Panc1 (cell line): ENCODE measurements at regions not wholly inside any gene's neighbourhood (a gene's known extent, or its start where the extent isn't known, plus 50 kb on each side); places are given as distances from the start of the nearest gene placed in this dataset.

Source experiments
- ATAC-seq: fragments of 200-7000 bp; cut with Tn5 transposase; 2 replicates; pipeline ENCODE4 v1.9.1; 2020; ENCODE audit warnings: mild to moderate bottlenecking, moderate library complexity
- BruUV-seq: library from RNA; stranded (reverse); fragments of 400-500 nt; replicated peaks from 2 replicates; lab custom pipeline; 2021; lab: Mats Ljungman, UMichigan
- CTCF ChIA-PET: fragments of 300-600 bp; sonication (Branson Sonifier 250); formaldehyde crosslinking; loops from one replicate; lab custom pipeline; 2022; ENCODE audit warnings: antibody characterized with exemption; lab: Charles Lee
- POLR2A ChIA-PET: fragments of 300-600 bp; sonication (Branson Sonifier 250); formaldehyde crosslinking; loops from one replicate; lab custom pipeline; 2022; ENCODE audit warnings: antibody characterized with exemption; lab: Charles Lee
- DNase-seq: peaks from one replicate; pipeline ENCODE4 v3.0.0-alpha.2; 2010; ENCODE audit warnings: low read depth, low spot score
- H3K27ac ChIP-seq: 2 replicates; pipeline ENCODE4 v1.5.1; 2011; ENCODE audit warnings: mild to moderate bottlenecking, low read length, inconsistent platforms
- H3K27me3 ChIP-seq: fragments of 200-500 bp; sonication (Bioruptor generic); 2 replicates; pipeline ENCODE4 v1.6.0; 2014; ENCODE audit warnings: low read length, inconsistent platforms; ENCODE audit not compliant: control insufficient read depth, insufficient read depth
- H3K36me3 ChIP-seq: fragments of 200-500 bp; sonication (Bioruptor generic); 2 replicates; pipeline ENCODE4 v1.5.1; 2014; ENCODE audit warnings: inconsistent platforms, mild to moderate bottlenecking, low read length, moderate library complexity; ENCODE audit not compliant: control insufficient read depth, insufficient read depth
- H3K4me1 ChIP-seq: 2 replicates; pipeline ENCODE4 v1.5.1; 2011; ENCODE audit warnings: inconsistent platforms, mild to moderate bottlenecking, low read length, moderate library complexity; ENCODE audit not compliant: control insufficient read depth, insufficient read depth
- H3K4me3 ChIP-seq, 2 experiments: 2 replicates each; pipeline ENCODE4 v1.5.1; 2011 to 2012; ENCODE audit warnings: low read depth in 2 of 2, low read length in 2 of 2, mild to moderate bottlenecking in 2 of 2, inconsistent platforms in 1 of 2, moderate library complexity in 1 of 2
- H3K9me3 ChIP-seq: fragments of 200-500 bp; sonication (Bioruptor generic); 2 replicates; pipeline ENCODE4 v1.5.1; 2014; ENCODE audit warnings: low read depth, mild to moderate bottlenecking, inconsistent platforms, low read length, moderate library complexity; ENCODE audit not compliant: control insufficient read depth, insufficient read depth
- POLR2AphosphoS5 ChIP-seq: IDR thresholded peaks from 2 replicates; pipeline ENCODE4 v1.6.1; 2012; ENCODE audit warnings: mild to moderate bottlenecking, low read depth, low read length, moderate library complexity
- REST ChIP-seq, 2 experiments: IDR thresholded peaks; 2 replicates each; pipeline ENCODE4 v1.6.1; 2011 to 2012; ENCODE audit warnings: low read depth in 2 of 2, control low read depth in 1 of 2, low read length in 1 of 2, mild to moderate bottlenecking in 1 of 2, moderate library complexity in 1 of 2; ENCODE audit not compliant: insufficient read depth in 1 of 2
- SIN3A ChIP-seq: IDR thresholded peaks from 2 replicates; pipeline ENCODE4 v1.6.1; 2012; ENCODE audit warnings: low read depth, mild to moderate bottlenecking, low read length, moderate library complexity, borderline replicate concordance; ENCODE audit not compliant: insufficient read depth
- TCF7L2 ChIP-seq: IDR thresholded peaks from 2 replicates; pipeline ENCODE4 v1.6.1; 2011; ENCODE audit warnings: mild to moderate bottlenecking, low read depth, low read length, inconsistent platforms
- in situ Hi-C: cut with HindIII; loops from 2 replicates; pipeline ENCODE4 v1.10.0; 2016; ENCODE audit warnings: low sequenced_read_pairs, low pct_unique_long_range_greater_than_20kb
- intact Hi-C: fragments of 100-400 bp; cut with micrococcal nuclease; formaldehyde crosslinking; loops from one replicate; pipeline ENCODE4 v1.10.0; 2022; ENCODE audit not compliant: unreplicated experiment
- TF ChIP-seq, protein P1 (sequence below): fragments of 450-650 bp; IDR thresholded peaks from 2 replicates; pipeline ENCODE4 v1.5.1; 2017; ENCODE audit warnings: mild to moderate bottlenecking

- Histone ChIP-seq H3K4me1 (no peaks in the 10 kb centered on the region), H3K27ac (no peak overlapping the region), H3K9me3 (no peaks in the 10 kb centered on the region), H3K4me3 (no peak overlapping the region), H3K36me3 (no peaks in the 10 kb centered on the region), H3K27me3 (no peaks in the 10 kb centered on the region)
- POLR2A ChIA-PET = no interaction called here
- no TSS peak for BruUV-seq
- no peak for TF ChIP-seq REST (IDR thresholded peaks at IDR 0.05; ENCODE audit: insufficient read depth in 1 of 2, low read depth in 2 of 2, low read length in 1 of 2)
- TF ChIP-seq, protein P1, sequence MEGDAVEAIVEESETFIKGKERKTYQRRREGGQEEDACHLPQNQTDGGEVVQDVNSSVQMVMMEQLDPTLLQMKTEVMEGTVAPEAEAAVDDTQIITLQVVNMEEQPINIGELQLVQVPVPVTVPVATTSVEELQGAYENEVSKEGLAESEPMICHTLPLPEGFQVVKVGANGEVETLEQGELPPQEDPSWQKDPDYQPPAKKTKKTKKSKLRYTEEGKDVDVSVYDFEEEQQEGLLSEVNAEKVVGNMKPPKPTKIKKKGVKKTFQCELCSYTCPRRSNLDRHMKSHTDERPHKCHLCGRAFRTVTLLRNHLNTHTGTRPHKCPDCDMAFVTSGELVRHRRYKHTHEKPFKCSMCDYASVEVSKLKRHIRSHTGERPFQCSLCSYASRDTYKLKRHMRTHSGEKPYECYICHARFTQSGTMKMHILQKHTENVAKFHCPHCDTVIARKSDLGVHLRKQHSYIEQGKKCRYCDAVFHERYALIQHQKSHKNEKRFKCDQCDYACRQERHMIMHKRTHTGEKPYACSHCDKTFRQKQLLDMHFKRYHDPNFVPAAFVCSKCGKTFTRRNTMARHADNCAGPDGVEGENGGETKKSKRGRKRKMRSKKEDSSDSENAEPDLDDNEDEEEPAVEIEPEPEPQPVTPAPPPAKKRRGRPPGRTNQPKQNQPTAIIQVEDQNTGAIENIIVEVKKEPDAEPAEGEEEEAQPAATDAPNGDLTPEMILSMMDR = no peak
- no peak for TF ChIP-seq SIN3A
- TF ChIP-seq TCF7L2 = no peak
- no peak for TF ChIP-seq POLR2AphosphoS5
- in situ Hi-C loops = no loop called here
- intact Hi-C loops = no loop called here
- CTCF ChIA-PET = no interaction called here
- ATAC-seq = no peak
- DNase-seq = no peak
Observed at GRCh38 chr14:104515059-104515810, 64.3 kb upstream of the C14orf180 start.

DNA sequence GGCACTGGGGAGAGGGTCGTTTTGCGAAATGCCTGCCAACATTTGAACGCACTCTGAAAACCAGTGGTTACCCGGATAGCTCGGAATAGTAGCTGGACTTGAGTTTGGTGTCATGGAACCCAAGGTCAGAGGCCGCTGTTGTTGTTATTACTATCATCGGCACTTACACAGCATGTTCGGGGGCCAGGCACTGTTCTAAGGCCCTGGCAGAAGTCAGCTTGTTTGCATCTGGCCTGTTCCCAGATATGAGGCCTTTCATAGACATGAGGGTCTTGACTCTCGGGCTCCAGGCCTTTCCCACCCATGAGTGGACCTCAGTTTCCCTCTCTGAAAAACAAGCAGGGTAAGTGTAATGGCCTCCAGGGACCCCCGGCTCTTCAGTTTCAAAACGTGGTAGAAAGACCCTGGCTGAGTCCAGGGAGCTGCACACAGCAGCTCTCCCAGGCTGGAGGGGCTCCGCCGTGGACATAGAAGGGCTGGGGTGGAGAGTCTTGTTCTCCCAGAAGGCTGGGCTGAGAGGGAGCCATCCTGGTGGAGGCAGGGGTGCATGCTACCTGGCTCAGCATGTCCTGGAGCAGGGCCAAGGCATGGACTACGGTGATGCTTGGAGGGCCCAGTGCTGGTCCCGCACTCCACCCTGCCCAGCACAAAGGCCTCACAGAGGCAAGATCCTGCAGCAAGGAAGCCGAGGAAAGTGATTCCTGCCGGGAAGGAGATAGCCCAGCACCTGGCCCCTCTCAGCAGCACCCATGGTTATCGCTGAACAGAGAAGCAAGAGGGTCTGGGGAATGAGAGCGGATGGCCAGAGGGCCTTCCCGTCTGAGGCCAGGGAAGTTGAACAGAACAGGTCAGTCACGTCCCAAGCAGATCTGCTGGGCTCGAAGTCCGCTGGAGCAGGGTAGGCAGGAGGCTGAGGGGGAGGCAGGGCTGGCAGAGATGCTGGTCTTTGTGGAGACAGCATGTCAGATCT is 63.5 kb upstream of the C14orf180 start:
- BruUV-seq = no TSS peak
- Histone ChIP-seq H3K27ac (no peak overlapping the region), H3K4me3 (no peak overlapping the region), H3K4me1 (no peaks in the 10 kb centered on the region), H3K9me3 (no peaks in the 10 kb centered on the region), H3K36me3 (no peaks in the 10 kb centered on the region), H3K27me3 (no peaks in the 10 kb centered on the region)
- CTCF ChIA-PET = no interaction called here
- in situ Hi-C loops = no loop called here
- no peak for TF ChIP-seq POLR2AphosphoS5
- TF ChIP-seq REST (IDR thresholded peaks at IDR 0.05; ENCODE audit: insufficient read depth in 1 of 2, low read depth in 2 of 2, low read length in 1 of 2) = no peak
- TF ChIP-seq, protein P1 = no peak
- TF ChIP-seq SIN3A = no peak
- TF ChIP-seq TCF7L2 = no peak
- intact Hi-C loops = no loop called here
- ATAC-seq (no peak), DNase-seq (no peak)
- POLR2A ChIA-PET = no interaction called here
